ENCODE measurements at regions not wholly inside any gene's neighbourhood (a gene's known extent, or its start where the extent isn't known, plus 50 kb on each side); places are given as distances from the start of the nearest gene placed in this dataset.

DNA sequence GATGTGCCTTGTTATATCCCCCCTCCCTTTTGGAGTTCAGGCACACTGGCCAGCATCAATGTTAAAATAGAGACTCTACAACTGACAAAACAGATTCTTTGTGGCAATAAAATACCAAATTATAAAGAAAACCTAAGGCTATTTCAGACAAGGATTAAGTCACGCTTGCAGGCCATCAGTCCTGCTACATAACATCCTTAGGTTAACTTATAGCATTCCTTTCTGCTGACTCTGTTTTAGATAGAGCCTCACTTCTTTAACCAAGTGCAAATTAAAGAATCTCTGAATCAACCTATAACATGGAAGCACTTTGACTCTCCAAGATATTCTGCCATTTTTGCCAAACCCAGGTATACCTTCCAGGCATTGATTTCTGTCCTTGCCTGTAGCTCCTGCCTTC lies 784.6 kb downstream of the RNF144A start:
- Histone ChIP-seq H4K91ac (ENCODE audit: insufficient read length, low read depth, low read length) (no peak overlapping the region), H3K18ac (ENCODE audit: insufficient read length, low read depth, low read length) (no peak overlapping the region), H3K23me2 (ENCODE audit: insufficient read length, low read depth, low read length, poor library complexity, severe bottlenecking) (peaks cover 2% of the 10 kb centered on the region), H3K56ac (ENCODE audit: insufficient read length, low read depth, low read length) (no peak overlapping the region), H3K4me2 (ENCODE audit: insufficient read depth, insufficient read length, low read length) (no peak overlapping the region), H2BK12ac (ENCODE audit: insufficient read length, low read depth, low read length) (no peak overlapping the region), H3K79me2 (ENCODE audit: insufficient read depth, low read length) (no peaks in the 10 kb centered on the region), H2BK120ac (ENCODE audit: low read depth, low read length, poor library complexity, severe bottlenecking) (no peak overlapping the region), H3K9ac (ENCODE audit: extremely low read depth, insufficient read length, low read length) (no peak overlapping the region), H2AFZ (ENCODE audit: low read length) (no peak overlapping the region), H4K5ac (ENCODE audit: insufficient read length, low read depth, low read length) (no peak overlapping the region), H3K27me3 (ENCODE audit: insufficient read depth, low read length) (no peaks in the 10 kb centered on the region), H3T11ph (ENCODE audit: low read length) (no peak overlapping the region), H2BK5ac (ENCODE audit: insufficient read length, low read length) (no peak overlapping the region), H3K27ac (ENCODE audit: insufficient read length, low read depth, low read length) (no peak overlapping the region), H2AK5ac (ENCODE audit: insufficient read length, low read length) (no peak overlapping the region), H2BK15ac (ENCODE audit: low read depth, low read length) (no peak overlapping the region), H3K23ac (ENCODE audit: insufficient read length, low read depth, low read length) (no peak overlapping the region), H3K4ac (ENCODE audit: low read depth, low read length) (no peak overlapping the region), H3K79me1 (ENCODE audit: insufficient read depth, low read depth, low read length, poor library complexity, severe bottlenecking) (no peaks in the 10 kb centered on the region), H4K8ac (replicated peaks; ENCODE audit: insufficient read length, low read depth, low read length) (no peak overlapping the region), H3K14ac (ENCODE audit: insufficient read depth, low read length) (no peak overlapping the region), H4K20me1 (ENCODE audit: control insufficient read depth, insufficient read depth, insufficient read length) (no peaks in the 10 kb centered on the region), H2BK20ac (ENCODE audit: low read depth, low read length, poor library complexity, severe bottlenecking) (no peak overlapping the region), H3K4me1 (ENCODE audit: insufficient read depth, low read length) (peaks cover 6% of the 10 kb centered on the region), H3K9me3 (ENCODE audit: control insufficient read depth, low read depth, low read length) (no peaks in the 10 kb centered on the region)
- Mint-ChIP-seq H3K27ac (no peak overlapping the region; a peak in 1 of 7 replicates), H3K27me3 (ENCODE audit: low read depth) (peaks cover 2% of the 10 kb centered on the region), H3K4me3 (no peak overlapping the region), H3K4me1 (peaks cover 40 to 44% of the 10 kb centered on the region in 2 experiments), H3K36me3 (ENCODE audit: insufficient read depth in 1 of 3, low read depth in 3 of 3) (peaks cover 0 to 6% (median 0%) of the 10 kb centered on the region in 3 experiments; a peak in 3 of 7 replicates), H3K9me3 (peaks cover 0 to 5% of the 10 kb centered on the region in 2 experiments; a peak in 4 of 5 replicates)
- DNase-seq: no peak
- TF ChIP-seq, protein P1, sequence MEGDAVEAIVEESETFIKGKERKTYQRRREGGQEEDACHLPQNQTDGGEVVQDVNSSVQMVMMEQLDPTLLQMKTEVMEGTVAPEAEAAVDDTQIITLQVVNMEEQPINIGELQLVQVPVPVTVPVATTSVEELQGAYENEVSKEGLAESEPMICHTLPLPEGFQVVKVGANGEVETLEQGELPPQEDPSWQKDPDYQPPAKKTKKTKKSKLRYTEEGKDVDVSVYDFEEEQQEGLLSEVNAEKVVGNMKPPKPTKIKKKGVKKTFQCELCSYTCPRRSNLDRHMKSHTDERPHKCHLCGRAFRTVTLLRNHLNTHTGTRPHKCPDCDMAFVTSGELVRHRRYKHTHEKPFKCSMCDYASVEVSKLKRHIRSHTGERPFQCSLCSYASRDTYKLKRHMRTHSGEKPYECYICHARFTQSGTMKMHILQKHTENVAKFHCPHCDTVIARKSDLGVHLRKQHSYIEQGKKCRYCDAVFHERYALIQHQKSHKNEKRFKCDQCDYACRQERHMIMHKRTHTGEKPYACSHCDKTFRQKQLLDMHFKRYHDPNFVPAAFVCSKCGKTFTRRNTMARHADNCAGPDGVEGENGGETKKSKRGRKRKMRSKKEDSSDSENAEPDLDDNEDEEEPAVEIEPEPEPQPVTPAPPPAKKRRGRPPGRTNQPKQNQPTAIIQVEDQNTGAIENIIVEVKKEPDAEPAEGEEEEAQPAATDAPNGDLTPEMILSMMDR (conservative IDR thresholded peaks at IDR 0.05): no peak
- WGBS (ENCODE audit: extremely low coverage, insufficient read length, low lambda C conversion rate): no CpG with 5 or more reads among the region's 1 CpG

Data from H9 (cell line).